Gastrocnemius medialis (tissue), 4 donors: ENCODE measurements at regions not wholly inside any gene's neighbourhood (a gene's known extent, or its start where the extent isn't known, plus 50 kb on each side); places are given as distances from the start of the nearest gene placed in this dataset.

Source experiments
- ATAC-seq, 2 donors: fragments of 150-250 bp; one replicate each; pipeline ENCODE4 v1.9.1; 2016
- DNase-seq, 2 donors: peaks; one replicate each; pipeline ENCODE4 v3.0.0-alpha.2; 2019
- H3K27ac ChIP-seq, 4 donors: fragments of 200-600 bp; sonication (generic); 1 replicate in 1 of 4; 2 replicates in 3 of 4; pipeline ENCODE4 v1.5.1; 2016 to 2018; ENCODE audit warnings: mild to moderate bottlenecking in 2 of 4, moderate library complexity in 1 of 4
- H3K27me3 ChIP-seq, 3 donors: fragments of 200-600 bp; sonication (generic) in 2 of 3; 1 replicate in 1 of 3; 2 replicates in 2 of 3; pipeline versions ENCODE4 v1.5.1 to v1.6.0; 2016 to 2019; ENCODE audit warnings: mild to moderate bottlenecking in 1 of 3, moderate library complexity in 1 of 3
- H3K36me3 ChIP-seq, 2 donors: fragments of 200-600 bp; sonication (generic) in 1 of 2; one replicate each; pipeline ENCODE4 v1.5.1; 2017 to 2018
- H3K4me1 ChIP-seq, 2 donors: fragments of 200-600 bp; sonication (generic) in 1 of 2; one replicate each; pipeline ENCODE4 v1.5.1; 2016 to 2017; ENCODE audit warnings: mild to moderate bottlenecking in 2 of 2
- H3K4me3 ChIP-seq, 4 donors: fragments of 200-600 bp; sonication (generic) in 3 of 4; 1 replicate in 1 of 4; 2 replicates in 3 of 4; pipeline ENCODE4 v1.5.1; 2016 to 2019; ENCODE audit warnings: mild to moderate bottlenecking in 2 of 4
- H3K9me3 ChIP-seq, 3 donors: fragments of 200-600 bp; sonication (generic) in 2 of 3; 1 replicate in 1 of 3; 2 replicates in 2 of 3; pipeline ENCODE4 v1.5.1; 2016 to 2019
- CTCF ChIP-seq, 5 experiments: fragments of 450-650 bp in 3 of 5; fragments of 200-600 bp in 2 of 5; sonication (generic) in 2 of 5; IDR thresholded peaks in 4 of 5; conservative IDR thresholded peaks in 1 of 5; 1 replicate in 4 of 5; 2 replicates in 1 of 5; pipeline ENCODE4 v1.5.1; 2016 to 2019; ENCODE audit warnings: antibody characterized with exemption in 5 of 5, mild to moderate bottlenecking in 3 of 5, moderate library complexity in 3 of 5
- POLR2A ChIP-seq, 2 donors: fragments of 450-650 bp; IDR thresholded peaks; one replicate each; pipeline ENCODE4 v1.6.1; 2017; ENCODE audit warnings: antibody characterized with exemption in 2 of 2, mild to moderate bottlenecking in 2 of 2, moderate library complexity in 2 of 2
- in situ Hi-C, 4 donors: fragments of 200-750 bp; cut with MboI; loops; one replicate each; pipeline versions ENCODE4 v1.15.0 to v1.8.0; 2017; ENCODE audit warnings: low sequenced_read_pairs in 4 of 4
- intact Hi-C: fragments of 100-400 bp; cut with DNase I; formaldehyde crosslinking; loops from one replicate; pipeline ENCODE4 v1.15.1; 2023; ENCODE audit warnings: low total_unique reads

- Histone ChIP-seq H3K4me1 (no peaks in the 10 kb centered on the region), H3K27ac (no peak overlapping the region), H3K9me3 (no peaks in the 10 kb centered on the region), H3K27me3 (no peaks in the 10 kb centered on the region), H3K4me3 (no peak overlapping the region), H3K36me3 (no peaks in the 10 kb centered on the region)
- ATAC-seq (no peak), DNase-seq (no peak)
- intact Hi-C loops = no loop called here
- TF ChIP-seq POLR2A (IDR thresholded peaks at IDR 0.05) = no peak
- no peak for TF ChIP-seq CTCF (IDR thresholded peaks at IDR 0.05 in 4 of 5, conservative IDR thresholded peaks at IDR 0.05 in 1 of 5)
- in situ Hi-C loops = loop anchor here in 2 of 4 donors (25.0 kb wide), 2 partner anchors 561 to 1611 kb away; partner anchors contain the start of gene RRAGB (in 2 of the 2)
These were observed 62.4 kb downstream of the PAGE2 start for GRCh38 chrX:55151199-55151598.

GRCh38 chrX:55159551-55159950 is 60.6 kb upstream of the PAGE5 start:
- TF ChIP-seq CTCF (IDR thresholded peaks at IDR 0.05 in 4 of 5, conservative IDR thresholded peaks at IDR 0.05 in 1 of 5) (no peak), POLR2A (IDR thresholded peaks at IDR 0.05) (no peak)
- no peaks in the 10 kb centered on the region for H3K36me3 ChIP-seq
- H3K27me3 ChIP-seq = no peaks in the 10 kb centered on the region
- peak overlapping the region in 3 of 4 donors; percentile 90 to 91 (median 91) for H3K27ac ChIP-seq
- ATAC-seq (no peak), DNase-seq (no peak)
- no peak overlapping the region for H3K4me3 ChIP-seq
- peaks cover 0 to 5% of the 10 kb centered on the region in 2 donors for H3K4me1 ChIP-seq
- no peaks in the 10 kb centered on the region for H3K9me3 ChIP-seq
- intact Hi-C loops (no loop called here), in situ Hi-C loops (loop anchor here in 2 of 4 donors (25.0 kb wide), 2 partner anchors 553 to 1603 kb away; partner anchors contain the start of gene RRAGB (in 2 of the 2))

GRCh38 chrX:55160685-55161552 is 59.2 kb upstream of the PAGE5 start:
- peaks cover 0 to 5% of the 10 kb centered on the region in 2 donors for H3K4me1 ChIP-seq
- H3K9me3 ChIP-seq = no peaks in the 10 kb centered on the region
- H3K36me3 ChIP-seq = no peaks in the 10 kb centered on the region
- peak; percentile 81 to 87 for DNase-seq
- peak overlapping the region; percentile 64 to 73 (median 68) for H3K4me3 ChIP-seq
- no peaks in the 10 kb centered on the region for H3K27me3 ChIP-seq
- peak overlapping the region; percentile 90 to 91 (median 91) for H3K27ac ChIP-seq
- intact Hi-C loops (loop anchor here (2.0 to 5.0 kb wide), 5 partner anchors 160 to 1119 kb away; partner anchors contain the start of genes APEX2, FAM120C and PHF8), in situ Hi-C loops (loop anchor here in 2 of 4 donors (25.0 kb wide), 2 partner anchors 551 to 1601 kb away; partner anchors contain the start of gene RRAGB (in 2 of the 2))
- ATAC-seq = peak; percentile 96
- TF ChIP-seq POLR2A (IDR thresholded peaks at IDR 0.05) = peak; percentile 76 to 83
- peak; percentile 12 to 52 (median 41) for TF ChIP-seq CTCF (IDR thresholded peaks at IDR 0.05 in 4 of 5, conservative IDR thresholded peaks at IDR 0.05 in 1 of 5)

- no peak for TF ChIP-seq CTCF (IDR thresholded peaks at IDR 0.05 in 4 of 5, conservative IDR thresholded peaks at IDR 0.05 in 1 of 5)
- no peak for TF ChIP-seq POLR2A (IDR thresholded peaks at IDR 0.05)
- DNase-seq (no peak), ATAC-seq (peak in 1 of 2 donors; percentile 8)
- Histone ChIP-seq H3K4me3 (peak overlapping the region; percentile 64 to 73 (median 68)), H3K9me3 (no peaks in the 10 kb centered on the region), H3K27ac (peak overlapping the region; percentile 90 to 91 (median 91)), H3K4me1 (peaks cover 0 to 5% of the 10 kb centered on the region in 2 donors), H3K36me3 (no peaks in the 10 kb centered on the region), H3K27me3 (no peaks in the 10 kb centered on the region)
- in situ Hi-C loops (loop anchor here in 2 of 4 donors (25.0 kb wide), 2 partner anchors 551 to 1601 kb away; partner anchors contain the start of gene RRAGB (in 2 of the 2)), intact Hi-C loops (loop anchor here (2.0 to 5.0 kb wide), 5 partner anchors 161 to 1119 kb away; partner anchors contain the start of genes APEX2, FAM120C and PHF8)
These were observed 58.6 kb upstream of the PAGE5 start for GRCh38 chrX:55161581-55161980.
